ENCODE measurements at regions not wholly inside any gene's neighbourhood (a gene's known extent, or its start where the extent isn't known, plus 50 kb on each side); places are given as distances from the start of the nearest gene placed in this dataset.

DNA sequence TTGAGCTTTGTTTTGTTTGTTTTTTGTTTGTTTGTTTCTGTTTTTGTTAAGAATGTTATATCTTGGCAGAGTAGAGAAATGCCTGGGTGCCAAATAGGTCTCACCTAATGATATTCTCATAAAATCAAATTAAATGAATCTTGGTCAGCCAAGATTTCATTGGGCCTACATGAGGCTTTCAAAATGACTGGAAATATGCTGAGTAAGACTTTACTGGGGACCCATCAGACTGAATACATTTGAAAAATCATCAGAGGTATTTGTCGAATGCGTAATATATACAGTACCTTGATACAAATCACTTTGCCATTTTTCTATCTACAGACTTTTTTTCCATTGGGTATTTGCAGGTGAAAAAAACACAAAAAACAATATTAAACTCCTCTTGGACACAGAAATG lies 480.8 kb downstream of the CDH2 start:
- 96 to 100% (median 97%) methylated on average over 2 of the region's 2 CpGs for WGBS, 5 donors
- no peak for TF ChIP-seq CTCF (IDR thresholded peaks at IDR 0.05 in 8 of 11, conservative IDR thresholded peaks at IDR 0.05 in 3 of 11)
- no peak for TF ChIP-seq POLR2AphosphoS5 (IDR thresholded peaks at IDR 0.05)
- TF ChIP-seq POLR2A (IDR thresholded peaks at IDR 0.05) = no peak
- H3K27me3 ChIP-seq (replicated peaks in 1 of 7) = no peaks in the 10 kb centered on the region
- H3K4me3 ChIP-seq = no peak overlapping the region
- no peaks in the 10 kb centered on the region for H3K36me3 ChIP-seq
- peaks cover 0 to 18% (median 0%) of the 10 kb centered on the region in 8 donors for H3K9me3 ChIP-seq
- intact Hi-C loops (cut with DNase I; ENCODE audit: low total_unique reads) = no loop called here
- no peak overlapping the region for H3K27ac ChIP-seq
- H3K4me1 ChIP-seq = no peaks in the 10 kb centered on the region
- DNase-seq = no peak

GRCh38 chr18:27695503-27695902 lies 481.4 kb downstream of the CDH2 start:
- no peak overlapping the region for H3K4me3 ChIP-seq
- no peaks in the 10 kb centered on the region for H3K36me3 ChIP-seq
- WGBS, 5 donors = 81 to 87% (median 82%) methylated on average over 4 of the region's 4 CpGs
- peaks cover 0 to 12% (median 0%) of the 10 kb centered on the region in 8 donors for H3K9me3 ChIP-seq
- no peak overlapping the region for H3K27ac ChIP-seq
- DNase-seq = no peak
- intact Hi-C loops (cut with DNase I; ENCODE audit: low total_unique reads) = no loop called here
- H3K27me3 ChIP-seq (replicated peaks in 1 of 7) = no peaks in the 10 kb centered on the region
- TF ChIP-seq POLR2A (IDR thresholded peaks at IDR 0.05) (no peak), CTCF (IDR thresholded peaks at IDR 0.05 in 8 of 11, conservative IDR thresholded peaks at IDR 0.05 in 3 of 11) (no peak), POLR2AphosphoS5 (IDR thresholded peaks at IDR 0.05) (no peak)
- no peaks in the 10 kb centered on the region for H3K4me1 ChIP-seq

DNA sequence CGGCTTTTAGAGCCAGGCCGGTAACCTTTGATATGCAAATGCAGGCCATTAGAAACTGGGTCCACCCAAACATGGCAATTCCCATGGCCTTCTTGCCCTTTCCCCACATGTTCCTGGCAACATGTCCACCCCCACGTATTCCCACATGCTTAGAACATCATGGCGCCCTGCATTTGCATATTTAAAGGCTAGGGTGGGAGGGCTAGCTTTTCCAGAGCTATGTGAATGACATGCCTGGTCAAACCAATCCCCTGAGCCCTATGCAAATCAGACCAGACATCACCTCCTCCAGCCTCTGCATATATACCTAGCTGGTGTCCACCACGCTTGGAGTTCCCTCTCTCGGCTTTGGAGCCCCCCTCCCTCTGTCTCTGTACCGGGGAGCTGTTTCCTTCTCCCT lies 481.9 kb downstream of the CDH2 start:
- Histone ChIP-seq H3K4me3 (no peak overlapping the region), H3K27ac (no peak overlapping the region), H3K36me3 (no peaks in the 10 kb centered on the region), H3K9me3 (peaks cover 0 to 11% (median 0%) of the 10 kb centered on the region in 8 donors), H3K4me1 (no peaks in the 10 kb centered on the region), H3K27me3 (replicated peaks in 1 of 7) (no peaks in the 10 kb centered on the region)
- 82 to 86% (median 85%) methylated on average over 7 of the region's 7 CpGs for WGBS, 5 donors
- TF ChIP-seq POLR2AphosphoS5 (IDR thresholded peaks at IDR 0.05) (no peak), POLR2A (IDR thresholded peaks at IDR 0.05) (no peak), CTCF (IDR thresholded peaks at IDR 0.05 in 8 of 11, conservative IDR thresholded peaks at IDR 0.05 in 3 of 11) (no peak)
- no peak for DNase-seq
- intact Hi-C loops (cut with DNase I; ENCODE audit: low total_unique reads) = no loop called here

GRCh38 chr18:27688581-27688980 lies 488.3 kb downstream of the CDH2 start:
- Histone ChIP-seq H3K9me3 (peaks cover 0 to 36% (median 24%) of the 10 kb centered on the region in 8 donors), H3K36me3 (no peaks in the 10 kb centered on the region), H3K4me3 (no peak overlapping the region), H3K27ac (no peak overlapping the region), H3K27me3 (replicated peaks in 1 of 7) (no peaks in the 10 kb centered on the region), H3K4me1 (no peaks in the 10 kb centered on the region)
- intact Hi-C loops (cut with DNase I; ENCODE audit: low total_unique reads) = no loop called here
- TF ChIP-seq POLR2AphosphoS5 (IDR thresholded peaks at IDR 0.05) (no peak), CTCF (IDR thresholded peaks at IDR 0.05 in 8 of 11, conservative IDR thresholded peaks at IDR 0.05 in 3 of 11) (no peak), POLR2A (IDR thresholded peaks at IDR 0.05) (no peak)
- DNase-seq = no peak
- 80 to 92% (median 89%) methylated on average over 1 of the region's 1 CpG for WGBS, 5 donors

Data from spleen (tissue), 11 donors.